HG03378 (cell line): ENCODE measurements at regions not wholly inside any gene's neighbourhood (a gene's known extent, or its start where the extent isn't known, plus 50 kb on each side); places are given as distances from the start of the nearest gene placed in this dataset.
A peak's percentile ranks its signal among the peaks of the same experiment; 100 is the strongest.
"Not testable (repeated sequence)": the region's sequence is repeated elsewhere in the genome, so short reads cannot be mapped to it uniquely, and the experiment has no call there.

Experiments
- ATAC-seq: cut with Tn5 transposase; IDR thresholded peaks from one replicate; pipeline ENCODE4 v1.9.1; 2021; ENCODE audit warnings: mild to moderate bottlenecking, moderate library complexity; ENCODE audit not compliant: unreplicated experiment

DNA sequence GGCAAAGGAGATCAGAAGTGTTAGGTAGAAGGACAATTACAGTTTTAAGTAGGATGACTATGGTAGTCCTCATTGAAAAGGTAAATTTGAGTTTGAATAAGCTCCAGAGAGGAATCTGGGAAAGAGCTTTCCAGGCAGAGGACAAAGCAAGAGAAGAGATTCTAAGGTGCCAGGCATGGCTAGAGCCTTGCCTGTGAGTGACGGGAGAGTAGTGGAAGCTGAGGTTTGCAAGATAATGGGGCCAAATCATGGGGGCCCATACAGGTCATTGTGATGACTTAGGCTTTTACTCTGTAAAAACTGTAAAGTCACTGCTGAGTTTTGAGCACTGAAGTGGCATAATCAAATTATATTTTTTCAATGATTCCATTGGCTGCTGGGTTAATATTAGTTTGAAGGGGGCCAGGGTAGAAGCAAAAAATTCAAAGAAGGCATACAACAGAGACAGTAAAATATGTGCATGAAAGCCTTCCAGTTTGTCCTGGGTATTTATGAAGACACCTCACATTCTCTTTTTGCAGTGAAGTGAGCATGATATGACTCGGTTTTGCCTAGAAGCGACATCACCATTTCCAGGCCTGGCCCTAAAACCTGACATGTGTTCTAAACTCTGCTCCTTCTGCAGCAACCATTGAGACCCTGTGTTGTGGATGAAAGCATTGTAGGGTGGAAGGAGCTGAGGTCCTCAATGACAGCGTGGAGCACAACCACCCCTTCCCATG lies 279.8 kb upstream of the TNC start:
- ATAC-seq, result no peak

- no peak for ATAC-seq
Observed at GRCh38 chr9:115398313-115398650, 280.3 kb upstream of the TNC start.

GRCh38 chr9:115398996-115399395 lies 281.0 kb upstream of the TNC start:
- no peak for ATAC-seq

DNA sequence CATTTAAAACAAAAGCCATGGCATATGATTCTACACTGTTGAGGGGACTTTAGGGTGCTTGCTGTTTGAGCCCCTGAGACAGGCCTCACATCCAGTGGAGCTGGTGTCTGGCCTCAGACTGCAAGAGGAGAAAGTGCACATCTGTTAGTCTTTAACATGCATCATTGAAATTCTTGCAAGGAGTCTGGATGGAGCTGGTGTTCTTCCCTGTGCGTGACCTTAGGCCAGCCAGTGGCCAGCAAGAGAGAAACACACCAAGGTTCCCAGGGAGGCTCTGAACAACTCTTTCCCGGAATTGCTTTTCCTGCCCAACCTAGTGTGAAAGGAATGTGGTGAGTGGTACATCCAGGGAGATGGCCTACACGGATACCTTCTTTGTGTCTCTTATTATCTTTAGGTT lies 282.8 kb upstream of the TNC start:
- no peak for ATAC-seq

DNA sequence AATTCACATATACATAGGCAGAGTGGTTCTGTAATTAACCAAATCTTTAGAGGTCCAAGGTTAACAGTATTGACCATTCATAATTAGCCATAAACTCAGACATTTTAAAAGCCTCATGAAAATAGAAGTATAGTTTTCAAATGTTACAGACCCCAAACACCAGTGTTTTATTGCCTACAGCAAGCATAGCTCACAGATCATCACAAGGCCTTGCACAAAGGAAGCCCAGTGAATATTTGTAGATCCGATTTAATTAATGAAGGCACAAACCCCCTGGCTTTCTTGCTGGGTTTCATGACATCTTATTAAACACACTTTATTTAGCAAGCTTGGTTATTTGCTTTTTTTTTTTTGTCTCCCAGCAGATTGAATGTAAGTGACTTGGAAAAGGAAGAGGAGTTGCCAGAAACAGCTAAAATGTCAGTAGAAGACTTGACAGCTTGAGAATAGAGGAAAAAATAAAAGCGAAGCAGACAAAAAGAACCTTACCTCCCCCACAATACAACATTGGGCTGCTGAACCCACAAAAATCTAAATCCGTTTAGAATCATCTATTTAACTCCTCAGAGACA lies 283.9 kb upstream of the TNC start:
- ATAC-seq, result no peak

DNA sequence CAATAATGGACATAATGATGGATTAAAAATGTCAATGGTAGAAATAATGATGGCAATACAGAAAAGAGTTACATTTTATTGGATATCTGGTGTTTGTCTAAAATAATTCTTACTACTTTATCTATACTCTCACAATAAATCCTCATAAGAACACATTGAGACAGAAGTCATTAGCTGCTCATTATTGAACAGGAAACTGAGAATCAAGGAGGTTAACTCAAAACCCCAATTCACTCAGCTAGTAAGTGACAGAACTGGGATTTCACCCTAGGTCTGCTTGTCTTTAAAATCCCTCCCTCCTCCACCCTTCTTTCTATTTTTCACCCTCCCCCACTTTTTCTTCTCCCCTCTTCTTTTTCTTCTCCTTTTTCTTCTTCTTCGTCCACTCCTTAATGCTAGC lies 285.8 kb upstream of the TNC start:
- ATAC-seq, result no peak

GRCh38 chr9:115404311-115404710 lies 286.4 kb upstream of the TNC start:
- ATAC-seq, result no peak

- ATAC-seq, result no peak
Observed at GRCh38 chr9:115411516-115411915, 293.6 kb upstream of the TNC start.

- ATAC-seq, result no peak
Observed at GRCh38 chr9:115411993-115412452, 294.1 kb upstream of the TNC start.

DNA sequence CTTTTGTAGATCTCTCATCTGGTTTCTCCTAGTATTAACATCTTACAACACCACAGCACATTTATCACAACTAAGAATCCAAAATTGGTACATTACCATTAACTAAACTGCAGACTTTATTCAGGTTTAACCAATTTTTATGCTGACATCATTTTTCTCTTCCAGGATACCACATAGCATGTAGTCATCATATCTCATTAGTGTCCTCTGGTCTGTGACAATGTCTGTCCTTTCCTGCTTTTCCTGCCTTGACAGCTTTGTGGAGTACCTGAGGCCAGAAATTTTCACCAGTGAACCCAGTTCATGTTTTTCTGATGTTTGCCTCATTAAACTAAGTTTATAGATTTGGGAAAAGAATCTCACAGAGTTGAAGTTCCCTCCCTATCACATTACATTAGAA lies 294.7 kb upstream of the TNC start:
- no peak for ATAC-seq

- peak; percentile 71 for ATAC-seq
Observed at GRCh38 chr9:115413304-115413703, 295.3 kb upstream of the TNC start.

GRCh38 chr9:115413766-115414382 lies 295.9 kb upstream of the TNC start:
- ATAC-seq, result no peak

- ATAC-seq, result no peak
Observed at GRCh38 chr9:115414561-115414960, 296.6 kb upstream of the TNC start.

DNA sequence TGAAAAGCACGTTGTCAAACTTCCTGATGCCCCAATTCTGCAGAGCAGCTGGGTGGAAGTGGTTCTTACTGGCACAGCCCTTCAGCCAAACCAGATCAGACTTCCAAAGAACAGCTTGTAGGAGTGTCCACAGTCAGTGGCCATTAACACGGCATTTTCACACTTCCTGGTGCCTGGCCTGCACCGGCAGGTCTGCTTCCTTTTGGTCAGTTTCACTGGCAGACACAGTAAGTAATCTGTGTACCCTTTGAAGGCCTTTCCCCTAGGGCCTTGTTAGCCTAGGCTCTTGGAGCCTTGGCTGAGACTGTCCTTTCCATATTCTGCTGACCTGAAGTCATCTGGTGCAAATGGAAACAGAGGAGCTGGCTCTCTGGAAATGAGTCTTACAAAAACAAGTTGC lies 297.5 kb upstream of the TNC start:
- ATAC-seq, result peak; percentile 36

GRCh38 chr9:115416299-115416698 lies 298.3 kb upstream of the TNC start:
- ATAC-seq, result peak; percentile 63

DNA sequence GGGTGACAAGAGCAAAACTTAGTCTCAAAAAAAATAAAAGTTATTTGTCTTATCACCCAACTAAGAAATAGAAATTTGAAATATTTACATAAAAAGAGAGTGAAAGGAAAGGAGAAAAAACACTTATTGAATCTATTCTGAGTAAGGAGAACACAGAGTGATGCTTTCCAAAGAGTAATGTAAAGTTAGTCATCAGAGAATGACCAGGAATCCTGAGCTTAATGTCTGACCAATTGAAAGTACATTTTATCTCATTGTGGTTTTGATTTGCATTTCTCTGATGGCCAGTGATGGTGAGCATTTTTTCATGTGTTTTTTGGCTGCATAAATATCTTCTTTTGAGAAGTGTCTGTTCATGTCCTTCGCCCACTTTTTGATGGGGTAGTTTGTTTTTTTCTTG lies 300.2 kb upstream of the TNC start:
- not testable (repeated sequence) for ATAC-seq

- no peak for ATAC-seq
Observed at GRCh38 chr9:115422932-115423440, 305.0 kb upstream of the TNC start.

DNA sequence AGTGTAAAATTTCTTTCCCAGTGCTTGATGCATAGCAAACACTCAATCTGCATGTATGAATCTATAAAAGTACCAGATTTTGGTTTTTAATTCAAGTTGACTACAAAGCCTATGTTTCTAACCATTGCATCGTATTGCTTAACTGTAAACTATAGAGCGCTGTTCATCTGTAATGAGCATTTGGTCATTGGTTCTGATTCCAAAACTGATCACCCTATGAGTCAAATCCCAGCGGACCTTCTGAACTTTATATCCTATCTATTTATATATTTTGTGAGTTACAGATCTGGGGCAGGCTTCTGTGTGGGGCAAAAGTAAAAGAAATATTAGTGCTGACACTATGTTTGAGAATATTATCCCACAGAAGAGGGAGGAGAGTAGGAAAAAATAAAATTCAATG lies 305.7 kb upstream of the TNC start:
- no peak for ATAC-seq

DNA sequence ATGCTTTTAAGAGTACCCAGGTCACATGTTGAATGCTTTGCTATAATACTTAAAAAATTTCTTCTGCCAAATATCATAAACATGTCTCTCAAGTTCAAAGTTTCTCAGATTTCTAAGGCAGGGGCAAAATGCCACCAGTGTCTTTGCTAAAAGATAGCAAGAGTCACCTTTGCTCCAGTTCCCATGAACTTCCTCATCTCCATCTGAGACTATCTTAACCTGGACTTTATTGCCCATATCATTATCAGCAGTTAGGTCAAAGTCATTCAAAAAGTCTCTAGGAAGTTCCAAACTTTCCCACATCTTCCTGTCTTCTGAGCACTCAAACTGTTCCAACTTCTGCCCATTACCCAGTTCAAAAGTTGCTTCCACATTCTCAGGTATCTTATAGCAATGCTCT lies 307.6 kb upstream of the TNC start:
- ATAC-seq, result no peak

- ATAC-seq, result no peak
Observed at GRCh38 chr9:115437418-115437817, 319.5 kb upstream of the TNC start.

DNA sequence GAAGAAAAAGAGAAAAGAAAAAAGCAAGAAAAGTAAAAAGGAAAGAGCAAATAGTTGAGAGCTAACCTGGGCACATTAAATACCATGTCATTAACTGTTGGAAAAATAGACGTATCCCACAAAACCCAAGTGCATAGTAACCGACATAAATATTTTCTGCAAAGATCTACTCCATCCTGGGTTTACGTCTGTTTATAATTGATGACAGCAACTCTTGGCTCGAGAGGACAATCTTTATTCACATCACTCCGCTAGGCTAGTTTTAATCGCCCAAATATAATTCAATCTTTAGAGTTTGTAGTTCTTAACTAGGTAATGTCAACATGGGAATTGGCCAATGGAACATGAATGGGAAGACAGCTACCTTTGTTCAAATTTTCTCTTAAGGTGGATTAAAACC lies 321.7 kb upstream of the TNC start:
- no peak for ATAC-seq

DNA sequence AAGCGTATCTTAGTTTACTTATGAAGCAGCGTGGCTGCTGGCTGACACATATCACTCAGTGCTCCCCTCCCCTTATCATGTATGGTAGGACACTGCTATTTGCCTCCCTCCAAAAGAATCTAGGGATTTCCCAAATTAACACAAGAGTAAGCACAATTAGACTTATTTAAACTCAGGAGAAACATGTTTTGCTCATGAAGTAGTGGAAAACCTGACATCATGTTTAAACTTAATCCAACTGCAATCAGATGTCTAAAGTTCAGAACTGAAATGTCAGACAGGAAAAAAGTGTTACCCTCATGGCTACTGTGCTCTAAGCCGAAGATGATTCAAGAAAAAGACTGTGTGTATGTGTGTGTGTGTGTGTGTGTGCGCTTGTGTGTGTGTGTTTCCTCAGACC lies 324.1 kb upstream of the TNC start:
- no peak for ATAC-seq
